ENCODE measurements at regions not wholly inside any gene's neighbourhood (a gene's known extent, or its start where the extent isn't known, plus 50 kb on each side); places are given as distances from the start of the nearest gene placed in this dataset.

- TF ChIP-seq CTCF (IDR thresholded peaks at IDR 0.05) (no peak), POLR2A (IDR thresholded peaks at IDR 0.05) (no peak), EP300 (IDR thresholded peaks at IDR 0.05) (no peak)
Measured at GRCh38 chr1:56416495-56416894, 162.9 kb downstream of the PLPP3 start.

Data from tibial nerve (tissue), 4 donors.